Frontal cortex (tissue), 3 donors: ENCODE measurements at regions not wholly inside any gene's neighbourhood (a gene's known extent, or its start where the extent isn't known, plus 50 kb on each side); places are given as distances from the start of the nearest gene placed in this dataset.

Experiments
- DNase-seq, 2 donors: peaks; one replicate each; pipeline ENCODE4 v3.0.0; 2012; ENCODE audit warnings: low spot score in 2 of 2
- FAIRE-seq: peaks from 2 replicates; lab custom pipeline; 2012; peaks lifted over from hg19 to GRCh38; lab: Jason Lieb, UNC
- donor health status: control.
- donor health status: control.
- donor health status: control.

DNA sequence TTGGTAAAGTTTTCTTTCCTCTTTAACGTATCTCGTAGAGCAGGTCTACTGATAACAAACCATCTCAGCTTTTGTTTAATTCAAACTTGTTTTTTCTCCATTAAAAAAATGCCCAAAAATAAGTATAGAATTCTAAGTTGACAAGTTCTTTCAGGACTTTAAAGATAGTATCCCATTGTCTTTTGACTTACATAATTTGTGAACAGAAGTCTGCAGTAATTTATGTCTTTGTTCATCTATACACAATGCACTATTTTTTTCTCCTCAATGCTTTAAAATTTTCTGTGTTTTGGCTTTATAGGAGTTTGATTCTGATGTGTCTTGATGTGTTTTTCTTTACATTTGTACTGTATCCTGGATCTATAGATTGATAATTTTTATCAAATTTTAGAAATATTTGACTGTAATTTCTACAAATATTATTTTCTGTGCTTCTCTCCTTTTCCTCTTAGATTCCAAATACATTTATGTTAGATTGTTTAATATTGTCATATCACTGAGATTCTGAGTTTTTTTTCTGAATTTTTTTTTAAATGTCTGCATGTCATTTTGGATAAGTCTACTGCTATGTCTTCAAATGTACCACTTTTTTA is 143.3 kb downstream of the FTCDNL1 start:
- no peak for FAIRE-seq

DNA sequence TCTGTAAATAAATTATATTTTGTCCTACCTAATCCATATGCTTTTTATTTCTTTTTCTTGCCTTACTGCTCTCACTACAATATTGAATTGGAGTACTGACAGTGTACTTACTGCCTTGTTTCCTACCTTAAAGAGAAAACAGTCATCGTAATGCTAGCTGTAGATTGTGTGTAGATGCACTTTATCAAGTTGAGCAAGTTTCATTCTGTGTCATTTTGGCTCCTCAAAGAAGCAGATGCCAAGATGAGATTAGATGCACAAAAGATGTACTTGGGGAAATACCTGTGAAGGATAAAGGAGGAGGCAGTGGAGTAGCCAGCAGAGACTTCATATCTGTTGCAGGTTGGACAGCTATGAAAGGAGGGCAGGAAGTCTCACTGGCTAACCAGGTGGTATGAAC is 145.5 kb downstream of the FTCDNL1 start:
- DNase-seq (no peak), FAIRE-seq (no peak)

More for the DNA sequence above, 143.3 kb downstream of the FTCDNL1 start:
- no peak for DNase-seq

DNA sequence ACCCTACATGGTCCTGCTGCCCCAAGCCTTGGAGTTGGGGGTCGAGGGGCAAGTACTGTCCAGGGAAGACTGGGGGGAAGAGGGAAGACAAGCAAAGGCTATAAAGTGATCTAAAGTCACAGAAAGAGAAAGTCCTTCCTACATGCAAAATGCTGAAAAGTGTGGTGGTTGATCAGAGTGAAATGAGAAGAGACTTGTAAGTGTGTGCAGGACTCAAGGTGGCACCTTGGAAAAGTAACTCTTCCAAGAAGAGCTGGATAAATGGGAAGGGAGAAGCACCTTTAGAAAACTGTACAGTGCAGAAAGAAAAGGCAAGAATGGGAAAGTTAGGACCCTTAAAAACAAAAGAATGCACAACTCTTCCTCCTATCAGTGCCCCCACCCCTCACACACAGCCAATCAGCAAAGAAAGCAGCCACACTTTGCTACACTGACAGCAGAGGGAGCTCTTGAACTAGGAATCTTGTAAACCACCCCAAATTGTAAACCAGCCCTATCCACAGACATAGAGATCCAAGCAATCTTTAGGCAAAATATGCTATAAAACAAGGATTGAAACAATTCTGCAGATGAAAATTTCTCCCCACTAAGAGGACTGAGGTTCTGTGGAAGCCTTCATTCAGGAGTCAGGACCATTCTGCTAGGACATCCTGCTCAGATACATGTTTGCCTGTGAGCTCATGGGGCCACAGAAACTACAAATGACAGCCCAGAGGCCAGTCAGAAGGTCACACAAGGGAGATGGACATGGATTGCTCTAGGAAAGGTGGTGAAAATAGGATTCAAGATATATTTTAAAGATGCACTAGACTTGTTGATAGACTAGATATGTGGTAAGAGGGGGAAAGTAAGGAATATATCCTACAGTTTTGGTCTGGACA is 146.4 kb downstream of the FTCDNL1 start:
- DNase-seq (peak; percentile 9 to 12), FAIRE-seq (no peak)

DNA sequence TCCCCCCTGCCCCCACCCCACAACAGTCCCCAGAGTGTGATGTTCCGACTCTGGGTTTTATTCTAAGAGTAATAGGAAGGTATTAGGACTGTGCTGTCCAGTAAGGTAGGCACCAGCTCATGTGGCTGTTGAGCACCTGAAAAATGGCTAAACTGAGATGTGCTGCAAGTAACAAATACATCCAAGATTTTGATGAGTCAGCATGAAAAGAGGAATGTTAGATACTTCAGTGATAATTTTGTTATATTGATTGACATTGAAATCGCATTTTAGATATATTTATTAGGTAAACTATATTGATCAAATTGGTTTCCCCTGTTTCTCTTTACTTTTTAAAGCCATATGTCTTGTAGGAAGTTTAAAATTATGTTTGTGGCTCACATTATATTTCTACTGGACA is 147.8 kb downstream of the FTCDNL1 start:
- no peak for FAIRE-seq
- DNase-seq = no peak

DNA sequence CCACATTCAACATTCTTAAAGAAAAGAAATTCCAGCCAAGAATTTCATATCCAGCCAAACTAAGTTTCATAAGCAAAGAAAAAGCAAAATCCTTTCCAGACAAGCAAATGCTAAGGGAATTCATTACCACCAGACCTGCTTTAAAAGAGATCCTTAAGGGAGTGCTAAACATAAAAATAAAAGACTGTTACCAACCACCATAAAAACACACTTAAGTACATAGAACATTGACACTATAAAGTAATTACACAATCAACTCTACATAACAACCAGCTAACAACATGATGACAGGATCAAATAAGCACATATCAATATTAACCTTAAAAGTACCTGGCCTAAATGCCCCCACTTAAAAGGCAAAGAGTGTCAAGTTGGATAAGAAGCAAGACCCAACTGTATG is 153.5 kb downstream of the FTCDNL1 start:
- DNase-seq (no peak), FAIRE-seq (no peak)

DNA sequence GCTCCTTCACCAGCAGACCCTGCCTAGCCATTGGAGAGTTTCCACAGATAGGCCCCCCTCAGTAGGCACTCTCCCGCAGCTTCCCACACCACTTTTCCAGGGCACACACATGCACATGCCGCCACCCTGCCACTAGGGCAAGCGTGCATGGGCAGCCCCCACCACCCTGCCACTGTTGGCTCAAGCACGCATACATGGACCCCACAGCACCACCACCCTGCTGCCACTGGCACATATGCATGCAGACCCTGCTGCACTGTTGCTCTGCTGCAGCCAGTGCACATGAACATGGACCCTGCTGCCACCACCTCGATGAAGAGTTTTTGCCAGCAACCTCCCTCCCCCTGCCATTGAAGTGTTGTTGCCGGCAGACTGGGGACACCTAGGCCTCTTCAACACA is 154.9 kb downstream of the FTCDNL1 start:
- DNase-seq = no peak
- FAIRE-seq = no peak

DNA sequence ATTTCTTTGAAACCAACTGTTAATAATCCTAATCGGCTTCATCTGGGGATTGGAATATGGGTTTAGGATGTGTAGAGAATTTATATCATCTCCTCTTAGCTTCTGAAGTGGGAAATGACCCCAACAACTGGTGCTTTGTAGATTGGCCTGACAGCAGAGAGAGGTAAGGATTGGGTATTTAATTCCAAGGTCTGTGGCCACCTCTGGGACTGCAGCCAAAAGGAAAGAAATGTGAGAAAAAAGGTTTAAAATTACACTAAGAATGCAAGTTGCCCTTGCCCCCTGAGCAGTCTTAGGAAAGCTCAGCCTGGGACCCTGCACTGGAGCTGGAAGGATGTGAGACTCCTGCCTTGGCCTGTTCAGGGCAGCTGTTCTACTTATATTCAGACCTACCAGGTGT is 157.1 kb downstream of the FTCDNL1 start:
- no peak for FAIRE-seq
- no peak for DNase-seq

DNA sequence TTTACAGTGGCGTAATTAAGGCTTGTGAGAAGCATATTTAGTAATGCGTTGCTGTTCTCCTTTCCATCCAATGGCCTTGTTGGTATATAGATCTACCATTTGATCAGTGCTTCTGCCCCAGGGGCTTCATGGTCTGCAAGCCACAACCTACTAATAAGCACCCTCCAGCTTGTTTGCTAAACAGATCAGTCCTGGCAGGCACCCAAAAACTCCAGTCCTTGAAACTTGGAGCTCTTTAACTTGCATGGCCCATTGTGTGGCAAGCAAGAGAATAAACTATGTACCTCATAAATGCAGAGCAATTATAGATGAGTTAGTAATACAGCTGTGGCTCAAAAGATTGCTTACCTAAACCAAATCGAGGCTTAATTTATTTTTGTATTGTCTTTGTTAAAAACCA is 158.5 kb downstream of the FTCDNL1 start:
- FAIRE-seq = no peak
- DNase-seq = no peak

DNA sequence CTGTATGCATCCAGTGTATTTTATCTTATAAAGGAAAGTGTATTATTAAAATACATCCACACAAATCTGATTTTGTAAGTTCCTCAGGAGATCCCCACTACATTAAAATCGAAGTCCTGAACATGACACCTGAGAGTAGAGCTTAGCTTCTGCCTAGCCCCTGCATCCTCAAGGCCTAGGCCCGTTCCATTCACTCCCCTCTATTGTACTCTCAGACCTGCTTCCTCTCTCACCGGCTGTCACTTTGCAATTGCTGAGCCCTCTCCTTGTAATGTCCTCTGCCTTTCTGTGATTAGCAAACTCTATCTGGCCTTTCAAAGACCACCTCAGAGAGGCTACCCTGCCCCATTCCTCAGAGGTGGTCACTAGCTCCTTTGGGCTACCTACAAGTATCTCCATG is 160.8 kb downstream of the FTCDNL1 start:
- DNase-seq (no peak), FAIRE-seq (no peak)

DNA sequence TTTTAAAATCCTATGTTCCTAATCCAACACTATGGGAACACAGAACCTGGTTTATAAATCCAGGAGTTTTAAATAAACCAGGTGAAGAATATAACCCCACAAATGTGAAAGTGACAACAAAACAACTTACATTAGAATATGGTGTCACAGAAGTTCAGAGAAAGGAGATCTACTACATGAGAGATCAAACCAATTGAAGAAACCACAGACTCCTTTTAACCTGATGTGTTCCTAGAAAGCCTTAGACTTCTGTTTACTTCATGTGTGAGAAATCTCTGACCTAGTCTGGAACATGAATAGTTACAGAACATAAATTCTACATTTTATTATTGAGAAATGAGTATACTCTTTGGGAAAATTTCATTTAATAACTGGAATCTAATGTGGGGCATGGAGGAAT is 165.3 kb downstream of the FTCDNL1 start:
- DNase-seq = no peak
- no peak for FAIRE-seq

DNA sequence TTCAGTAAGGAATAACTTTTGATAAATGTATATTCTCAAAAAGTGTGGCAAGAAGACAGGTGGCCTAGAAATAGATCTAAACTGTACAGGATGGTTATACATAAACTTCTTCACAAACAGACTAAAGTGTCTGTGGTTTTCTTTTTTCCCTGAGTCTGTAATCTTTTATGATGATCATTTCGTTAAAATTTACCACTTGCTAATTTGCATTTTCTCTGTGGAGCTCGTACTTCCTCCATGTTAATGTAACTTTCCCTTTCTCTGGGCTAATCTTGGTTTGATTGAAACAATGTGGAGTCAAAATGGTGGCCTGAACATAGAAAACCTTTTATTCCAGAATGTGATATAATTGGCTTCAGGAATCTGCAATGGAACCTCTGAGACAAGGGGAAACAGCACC is 166.2 kb downstream of the FTCDNL1 start:
- FAIRE-seq = no peak

DNA sequence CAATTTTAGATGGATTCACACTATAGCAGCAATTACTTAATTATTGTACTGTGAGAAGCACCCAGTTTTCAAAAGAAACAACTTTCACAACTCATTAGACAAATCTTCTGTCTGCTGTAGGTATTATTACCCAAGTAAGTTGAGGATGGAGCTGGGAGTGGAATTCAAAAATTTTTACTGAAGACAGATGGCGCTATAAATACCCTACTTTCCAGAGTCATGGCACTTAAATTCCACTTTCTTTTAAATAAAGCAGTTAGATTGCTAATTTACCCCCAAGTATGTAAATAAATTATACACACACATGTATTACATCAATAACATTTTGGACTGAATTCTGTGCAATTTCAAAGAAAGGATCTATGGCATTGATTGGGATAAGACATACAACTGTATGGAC is 166.8 kb downstream of the FTCDNL1 start:
- FAIRE-seq = no peak
- no peak for DNase-seq

More for the DNA sequence above, 166.2 kb downstream of the FTCDNL1 start:
- DNase-seq = no peak

DNA sequence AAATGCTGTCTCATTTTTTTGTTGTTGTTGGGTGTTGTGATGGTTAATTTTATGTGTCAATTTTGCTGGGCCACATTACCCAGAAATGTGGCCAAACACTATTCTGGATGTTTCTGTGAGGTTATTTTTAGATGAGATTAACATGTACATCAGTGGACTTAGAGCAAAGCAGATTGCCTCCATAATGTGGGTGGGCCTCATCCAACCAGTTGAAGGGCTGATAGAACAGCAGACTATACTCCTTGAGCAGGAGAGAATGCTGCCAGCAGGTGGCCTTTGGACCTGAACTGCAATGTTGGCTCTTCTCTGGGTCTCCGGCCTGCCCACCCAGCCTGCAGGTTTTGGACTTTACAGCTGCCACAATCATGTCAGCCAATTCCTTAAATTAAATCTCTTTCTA is 169.0 kb downstream of the FTCDNL1 start:
- no peak for FAIRE-seq
- no peak for DNase-seq

DNA sequence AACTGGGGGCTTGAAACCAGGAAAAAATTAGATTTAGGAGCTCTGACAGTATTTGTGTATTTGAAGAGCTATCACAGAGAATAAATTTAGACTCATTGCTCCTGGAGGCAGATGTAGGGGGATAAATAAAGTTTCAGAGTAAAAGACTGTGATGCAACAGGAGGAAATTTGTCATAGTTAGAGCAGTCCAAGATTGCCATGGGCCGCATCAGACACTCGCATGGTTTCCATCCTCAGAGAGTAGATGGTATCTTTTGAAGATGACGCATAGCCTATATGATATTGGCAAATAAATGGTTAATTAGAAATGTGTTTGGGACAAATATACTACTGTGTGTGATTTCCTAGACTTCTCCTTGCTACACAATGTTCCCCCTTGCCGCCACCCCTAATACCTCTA is 170.5 kb downstream of the FTCDNL1 start:
- FAIRE-seq = no peak
- no peak for DNase-seq

DNA sequence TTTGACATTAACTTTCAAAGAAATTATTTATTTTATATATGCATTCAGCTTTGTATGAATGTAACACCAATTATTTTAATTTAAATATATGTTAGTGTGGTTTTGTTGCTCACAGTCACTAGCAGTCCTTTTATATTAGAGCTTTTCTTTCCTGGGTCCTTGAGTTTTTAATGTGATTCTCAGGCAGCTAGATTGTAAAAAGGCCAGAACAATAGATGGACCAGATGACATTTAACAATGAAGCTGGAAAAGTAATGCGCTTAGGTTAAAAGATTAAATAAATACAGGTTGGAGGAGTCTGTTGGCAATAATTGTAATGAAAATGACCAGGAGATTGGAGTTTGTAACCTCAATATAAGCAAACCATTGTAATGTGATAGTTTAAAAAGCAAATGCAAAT is 171.1 kb downstream of the FTCDNL1 start:
- DNase-seq (no peak), FAIRE-seq (no peak)

DNA sequence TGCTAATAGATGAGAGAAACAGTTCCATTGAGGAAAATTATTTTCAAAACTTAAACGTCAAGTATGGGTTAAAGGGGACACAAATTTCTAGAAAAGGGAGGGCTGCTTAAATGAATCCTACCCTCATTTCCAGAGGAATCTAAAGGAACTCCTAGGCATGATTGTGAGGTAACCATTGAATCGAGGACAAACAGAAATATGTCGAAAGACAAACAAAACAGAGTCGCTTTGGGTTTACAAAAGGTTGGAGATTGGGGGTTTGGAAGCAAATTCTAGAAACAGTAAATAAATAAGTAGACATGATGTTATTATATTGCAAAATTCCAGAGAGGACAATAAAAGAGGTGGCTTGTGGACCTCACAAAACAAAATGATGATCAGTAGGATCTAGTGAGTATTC is 173.1 kb downstream of the FTCDNL1 start:
- FAIRE-seq (no peak), DNase-seq (no peak)

DNA sequence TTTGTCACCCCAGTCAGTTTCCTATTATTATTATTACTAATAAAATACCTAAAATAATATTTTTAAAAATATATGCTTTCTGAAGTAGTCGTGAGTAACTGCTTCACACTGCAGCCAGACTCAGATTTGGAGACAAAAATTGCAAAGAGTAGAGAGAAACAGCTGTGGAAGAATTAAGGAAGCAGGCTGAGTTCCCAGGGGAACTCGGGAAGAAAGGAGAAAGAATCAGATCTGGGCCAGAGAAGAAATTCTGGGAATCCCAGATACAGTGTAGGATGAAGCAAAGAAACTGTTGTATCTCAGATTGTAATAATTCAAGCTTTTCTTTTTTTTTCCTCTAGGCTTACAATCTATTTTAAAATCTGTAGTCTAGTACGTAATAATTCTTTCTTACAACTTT is 182.3 kb downstream of the FTCDNL1 start:
- FAIRE-seq (no peak), DNase-seq (no peak)

DNA sequence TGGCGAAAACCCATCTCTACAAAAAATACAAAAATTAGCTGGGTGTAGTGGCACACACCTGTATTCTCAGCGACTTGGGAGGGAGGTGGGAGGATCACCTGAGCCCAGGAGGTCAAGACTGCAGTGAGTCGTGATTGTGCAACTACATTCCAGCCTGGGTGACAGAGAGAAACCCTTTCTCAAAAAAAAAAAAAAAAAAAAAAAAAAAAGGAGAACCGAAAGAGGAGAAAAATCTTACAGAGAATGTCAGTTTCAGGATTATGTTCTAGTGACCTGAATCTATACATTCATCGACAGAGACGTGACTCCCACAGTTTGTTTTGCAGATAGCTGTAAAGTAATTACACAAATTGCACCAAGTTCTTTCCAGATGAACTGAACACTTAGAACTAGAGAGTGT is 187.8 kb downstream of the FTCDNL1 start:
- DNase-seq (no peak), FAIRE-seq (no peak)

DNA sequence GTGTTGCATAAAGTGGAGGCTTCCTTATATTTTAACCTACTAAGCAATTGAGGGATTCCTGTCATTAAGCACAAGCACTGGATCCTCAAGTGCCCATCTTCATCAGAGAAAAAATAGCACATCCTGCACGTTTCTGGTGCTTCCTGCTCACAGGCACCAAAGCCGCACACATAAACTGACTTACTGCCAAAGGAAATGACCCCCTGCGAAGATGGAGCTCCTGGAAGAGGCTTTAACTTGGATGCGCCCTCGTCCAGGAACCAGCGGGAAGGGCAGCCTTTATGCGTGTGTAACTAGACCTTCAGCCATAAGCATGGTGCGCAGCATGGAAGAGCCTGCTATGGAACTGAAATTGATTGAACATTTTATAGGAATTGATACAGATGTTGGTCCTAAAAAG is 188.7 kb downstream of the FTCDNL1 start:
- no peak for FAIRE-seq
- DNase-seq = no peak

DNA sequence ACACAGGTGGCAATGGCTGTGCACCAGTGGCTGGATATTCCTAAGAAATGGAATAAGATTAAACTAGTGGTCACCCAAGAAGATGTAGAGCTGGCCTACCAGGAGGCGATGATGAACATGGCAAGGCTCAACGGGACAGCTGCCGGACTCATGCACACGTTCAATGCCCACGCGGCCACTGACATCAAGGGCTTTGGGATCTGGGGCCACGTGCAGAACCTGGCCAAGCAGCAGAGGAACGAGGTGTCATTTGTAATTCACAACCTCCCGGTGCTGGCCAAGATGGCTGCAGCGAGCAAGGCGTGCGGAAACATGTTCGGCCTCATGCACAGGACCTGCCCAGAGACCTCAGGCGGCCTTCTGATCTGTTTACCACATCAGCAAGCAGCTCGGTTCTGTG is 190.8 kb downstream of the FTCDNL1 start:
- no peak for DNase-seq
- no peak for FAIRE-seq

DNA sequence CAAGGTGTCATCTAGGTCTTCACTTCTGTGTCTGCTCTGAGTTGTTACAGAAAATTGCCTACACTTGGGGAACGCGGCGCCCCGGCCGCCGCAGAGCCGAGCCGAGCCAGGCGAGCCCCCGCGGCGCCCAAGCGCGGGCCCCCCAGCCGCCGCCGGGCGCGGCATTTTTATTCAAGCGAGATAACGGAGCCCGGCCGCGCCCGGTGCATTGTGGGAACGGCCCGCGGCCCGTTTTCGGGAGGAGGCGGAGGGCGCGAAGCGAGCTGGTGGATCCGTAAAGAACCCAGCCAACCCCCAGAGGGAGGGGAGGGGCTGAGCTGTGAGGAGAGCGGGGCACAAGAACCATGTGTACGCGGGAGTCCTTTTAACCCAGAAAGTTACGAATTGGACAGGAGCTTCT is 191.8 kb downstream of the FTCDNL1 start:
- DNase-seq (peak; percentile 29 to 46), FAIRE-seq (no peak)

DNA sequence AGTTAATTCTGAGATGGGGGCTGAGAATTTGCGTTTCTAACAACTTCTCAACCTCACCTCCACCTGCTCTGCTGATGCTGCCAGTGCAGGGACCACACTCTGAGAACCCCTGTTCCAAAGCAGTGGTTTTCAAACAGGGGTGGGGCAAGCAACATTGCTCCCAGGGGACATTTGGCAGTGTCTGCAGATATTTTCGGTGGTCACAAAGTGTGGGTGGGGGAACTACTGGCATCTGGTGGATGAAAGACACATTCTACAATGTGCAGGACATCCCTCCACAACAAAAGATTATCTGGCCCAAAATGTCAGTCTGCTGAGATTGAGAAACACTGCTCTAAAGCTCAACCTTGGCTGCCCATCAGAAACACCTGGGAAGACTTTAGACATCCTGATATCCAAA is 188.7 kb upstream of the SATB2 start:
- no peak for DNase-seq
- no peak for FAIRE-seq
